GM10266 (cell line): ENCODE measurements at regions not wholly inside any gene's neighbourhood (a gene's known extent, or its start where the extent isn't known, plus 50 kb on each side); places are given as distances from the start of the nearest gene placed in this dataset.
"Not testable (repeated sequence)": the region's sequence is repeated elsewhere in the genome, so short reads cannot be mapped to it uniquely, and the experiment has no call there.

Experiments
- DNase-seq: peaks from one replicate; pipeline ENCODE4 v3.0.0; 2012; ENCODE audit errors: extremely low spot score
- TF ChIP-seq, protein P1 (sequence below): IDR thresholded peaks from 2 replicates; pipeline ENCODE4 v1.5.1; 2012; ENCODE audit warnings: mild to moderate bottlenecking, low read depth; ENCODE audit not compliant: control insufficient read depth, insufficient read depth; ENCODE audit errors: missing control alignments

DNA sequence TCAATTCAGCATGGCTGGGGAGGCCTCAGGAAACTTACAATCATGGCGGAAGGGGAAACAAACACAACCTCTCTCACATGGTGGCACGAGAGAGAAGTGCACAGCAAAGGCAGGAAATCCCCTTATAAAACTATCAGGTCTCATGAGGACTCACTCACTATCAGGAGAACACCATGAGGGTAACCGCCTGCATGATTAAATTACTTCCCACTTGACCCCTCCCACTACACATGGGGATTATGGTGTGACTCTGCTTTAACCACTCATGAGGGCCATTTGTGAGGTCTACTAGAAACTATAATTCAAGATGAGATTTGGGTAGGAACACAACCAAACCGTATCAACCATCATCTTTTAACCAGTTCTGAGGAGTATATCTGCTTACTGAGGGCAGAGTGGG is 387.4 kb upstream of the NFIA start:
- no peak for DNase-seq
- TF ChIP-seq, protein P1, sequence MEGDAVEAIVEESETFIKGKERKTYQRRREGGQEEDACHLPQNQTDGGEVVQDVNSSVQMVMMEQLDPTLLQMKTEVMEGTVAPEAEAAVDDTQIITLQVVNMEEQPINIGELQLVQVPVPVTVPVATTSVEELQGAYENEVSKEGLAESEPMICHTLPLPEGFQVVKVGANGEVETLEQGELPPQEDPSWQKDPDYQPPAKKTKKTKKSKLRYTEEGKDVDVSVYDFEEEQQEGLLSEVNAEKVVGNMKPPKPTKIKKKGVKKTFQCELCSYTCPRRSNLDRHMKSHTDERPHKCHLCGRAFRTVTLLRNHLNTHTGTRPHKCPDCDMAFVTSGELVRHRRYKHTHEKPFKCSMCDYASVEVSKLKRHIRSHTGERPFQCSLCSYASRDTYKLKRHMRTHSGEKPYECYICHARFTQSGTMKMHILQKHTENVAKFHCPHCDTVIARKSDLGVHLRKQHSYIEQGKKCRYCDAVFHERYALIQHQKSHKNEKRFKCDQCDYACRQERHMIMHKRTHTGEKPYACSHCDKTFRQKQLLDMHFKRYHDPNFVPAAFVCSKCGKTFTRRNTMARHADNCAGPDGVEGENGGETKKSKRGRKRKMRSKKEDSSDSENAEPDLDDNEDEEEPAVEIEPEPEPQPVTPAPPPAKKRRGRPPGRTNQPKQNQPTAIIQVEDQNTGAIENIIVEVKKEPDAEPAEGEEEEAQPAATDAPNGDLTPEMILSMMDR = no peak

DNA sequence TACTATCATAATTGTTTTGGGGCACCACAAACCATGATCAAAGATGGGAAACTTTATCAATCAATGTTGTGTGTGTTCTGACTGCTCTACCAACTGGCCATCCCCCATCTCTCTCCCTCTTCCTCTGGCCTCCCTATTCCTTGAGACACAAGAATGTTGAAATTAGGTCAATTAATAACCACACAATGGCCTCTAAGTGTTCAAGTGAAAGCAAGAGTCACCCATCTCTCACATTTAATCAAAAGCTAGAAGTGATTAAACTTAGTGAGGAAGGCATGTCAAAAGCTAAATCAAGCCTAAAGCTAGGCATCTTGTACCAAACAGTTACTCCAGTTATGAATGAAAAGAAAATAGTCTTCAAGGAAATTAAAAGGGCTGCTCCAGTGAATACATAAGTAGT is 390.3 kb upstream of the NFIA start:
- TF ChIP-seq, protein P1 = no peak
- no peak for DNase-seq

DNA sequence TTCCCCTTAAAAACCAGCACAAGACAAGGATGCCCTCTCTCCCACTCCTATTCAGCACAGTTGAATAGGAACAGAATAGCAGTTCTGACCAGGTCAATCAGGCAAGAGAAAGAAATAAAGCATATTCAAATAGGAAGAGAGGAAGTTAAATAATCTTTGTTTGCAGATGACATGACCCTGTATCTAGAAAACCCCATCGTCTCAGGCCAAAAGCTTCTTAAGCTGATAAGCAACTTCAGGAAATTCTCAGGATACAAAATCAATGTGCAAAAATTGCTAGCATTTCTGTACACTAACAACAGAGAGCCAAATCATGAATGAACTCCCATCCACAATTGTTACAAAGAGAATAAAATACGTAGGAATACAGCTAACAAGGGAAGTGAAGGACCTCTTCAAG is 394.1 kb upstream of the NFIA start:
- not testable (repeated sequence) for DNase-seq

DNA sequence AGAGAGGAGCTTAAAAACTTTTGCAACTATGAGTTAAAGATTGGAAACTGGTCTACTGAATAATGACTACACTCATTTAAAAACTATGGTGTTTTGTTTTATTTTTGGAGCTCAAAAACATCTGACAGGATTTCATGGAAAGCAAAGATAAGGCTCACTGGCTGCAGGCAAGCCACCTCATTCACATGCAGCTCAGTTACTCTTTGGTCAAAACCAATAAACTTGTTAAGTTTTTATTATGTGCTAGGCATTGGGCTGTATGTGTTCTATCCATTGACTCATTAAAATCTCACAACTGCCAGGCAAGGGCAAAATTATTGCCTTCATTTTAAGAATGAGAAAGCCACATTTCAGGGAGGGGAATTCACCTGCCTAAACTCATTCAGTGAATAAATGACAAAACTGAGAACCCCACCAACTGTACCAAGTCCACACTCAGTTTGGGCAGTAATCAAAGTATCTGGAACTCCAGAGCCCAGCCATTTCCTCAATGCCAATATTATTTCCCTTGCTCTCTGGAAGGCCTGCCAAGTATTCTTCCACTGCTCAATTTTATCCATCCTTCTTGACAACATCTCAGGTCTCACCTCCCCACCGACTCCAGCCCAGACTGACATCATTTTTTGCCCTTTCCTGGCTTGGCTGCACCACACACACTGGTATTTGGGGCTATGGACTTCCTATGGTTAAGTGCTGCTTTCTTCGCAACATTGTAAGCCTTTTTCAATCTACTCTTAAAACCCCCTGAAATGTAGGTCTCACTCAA is 401.1 kb upstream of the NFIA start:
- TF ChIP-seq, protein P1 = no peak
- DNase-seq = no peak

DNA sequence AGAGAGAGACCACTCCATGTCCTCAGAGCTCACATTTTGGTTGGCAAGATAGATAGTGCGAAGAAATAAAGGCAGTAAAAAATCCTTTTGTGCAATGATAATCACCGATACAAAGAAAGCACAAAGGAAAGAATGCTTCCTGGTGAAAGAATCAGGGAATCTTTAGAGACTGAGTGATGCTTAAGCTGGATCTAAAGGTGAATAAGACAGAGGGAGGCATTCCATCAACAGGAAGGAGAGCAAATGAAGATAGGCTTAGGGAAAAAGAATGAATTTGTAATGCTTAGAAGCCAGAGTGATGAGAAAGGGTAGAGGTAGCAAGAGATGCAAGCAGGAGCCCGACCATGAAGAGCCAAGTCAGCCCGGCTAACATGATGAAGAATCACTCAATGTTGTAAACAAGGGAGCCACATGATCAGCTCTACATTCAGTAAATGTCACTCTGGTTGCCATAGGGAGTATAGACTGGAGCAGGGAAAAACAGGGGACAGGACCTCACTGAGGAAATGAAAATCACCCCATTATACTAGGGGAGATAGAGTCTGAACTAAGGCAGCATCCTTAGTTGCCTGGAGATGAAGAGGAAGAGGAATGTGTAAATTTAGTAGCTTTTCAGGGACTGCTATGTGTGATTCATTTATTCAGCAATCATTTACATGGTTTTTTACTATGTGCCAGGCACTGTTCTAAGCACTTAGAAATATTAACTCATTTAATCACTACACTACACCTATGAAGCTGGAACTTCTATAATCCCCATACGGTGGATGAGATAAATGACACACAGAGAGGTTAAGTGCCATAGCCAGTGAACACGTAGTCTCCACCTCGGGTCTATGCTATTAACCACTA is 402.6 kb upstream of the NFIA start:
- no peak for DNase-seq
- TF ChIP-seq, protein P1 = no peak

DNA sequence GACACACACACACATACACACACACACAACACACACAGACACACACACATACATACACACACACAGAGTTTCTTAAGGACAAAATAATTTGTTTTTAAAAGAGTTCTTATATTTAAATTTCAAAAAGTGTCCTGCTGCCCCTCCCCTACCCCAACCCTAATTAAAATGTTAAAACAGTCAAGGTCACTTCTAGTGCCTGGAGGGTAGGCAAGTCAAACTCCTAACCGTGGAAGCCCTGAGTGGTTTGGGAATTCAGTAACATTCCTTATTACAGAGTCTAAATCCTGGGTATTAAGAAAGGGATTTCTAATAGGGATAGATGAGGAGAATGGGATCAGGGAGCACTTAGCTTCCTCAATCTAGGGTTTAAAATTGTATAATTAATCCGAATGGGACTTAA is 403.6 kb upstream of the NFIA start:
- TF ChIP-seq, protein P1 = no peak
- no peak for DNase-seq

DNA sequence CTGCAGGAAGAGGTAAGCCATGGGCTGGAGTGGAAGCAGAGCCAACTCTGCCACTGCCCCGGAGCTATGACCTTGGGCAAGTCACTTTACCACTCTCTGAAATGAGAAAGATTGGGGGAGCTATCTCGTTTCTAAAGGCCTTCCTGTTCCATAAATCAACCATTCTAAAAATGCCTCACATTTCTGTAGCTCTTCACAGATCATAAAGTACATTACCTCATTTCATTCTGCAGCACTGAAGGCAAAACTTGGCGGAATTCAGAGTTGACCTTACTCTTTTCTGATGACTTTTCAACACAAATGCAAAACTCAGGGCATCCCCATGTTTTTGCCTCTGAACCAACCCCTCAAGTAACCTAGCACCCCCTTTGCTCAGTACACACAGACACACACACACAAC is 404.0 kb upstream of the NFIA start:
- DNase-seq = no peak
- TF ChIP-seq, protein P1 = no peak

DNA sequence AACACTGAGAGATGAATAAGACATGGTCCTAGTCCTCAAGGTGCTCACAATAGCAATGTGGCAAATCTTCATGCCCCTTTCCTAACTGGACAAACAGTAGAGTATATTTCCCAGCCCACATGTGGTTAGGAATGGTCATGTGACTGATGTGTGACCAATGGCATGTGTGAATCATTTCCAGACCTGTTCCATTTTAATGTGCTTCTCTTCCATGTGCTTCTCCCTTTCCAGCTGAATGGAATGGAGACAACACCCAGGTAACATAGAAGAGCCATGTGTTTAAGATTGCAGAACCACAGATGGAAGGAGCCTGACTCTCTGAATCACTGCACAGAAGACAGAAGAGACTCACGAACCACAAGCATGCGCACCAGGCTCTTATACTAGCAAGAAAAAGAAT is 409.9 kb upstream of the NFIA start:
- DNase-seq = no peak
- TF ChIP-seq, protein P1 = no peak
